ENCODE measurements at regions not wholly inside any gene's neighbourhood (a gene's known extent, or its start where the extent isn't known, plus 50 kb on each side); places are given as distances from the start of the nearest gene placed in this dataset.

GRCh38 chr1:198079432-198079951 lies 77.3 kb upstream of the NEK7 start (continued):
- peak; percentile 31 for TF ChIP-seq HDAC3 (IDR thresholded peaks at IDR 0.05; ENCODE audit: borderline replicate concordance, partially characterized antibody)
- no peak for TF ChIP-seq ZNF511 (CRISPR knock-in tag; IDR thresholded peaks at IDR 0.05)
- TF ChIP-seq POLR2H (tag; IDR thresholded peaks at IDR 0.05; ENCODE audit: low read depth): no peak
- peak; percentile 87 for TF ChIP-seq THRB (CRISPR knock-in tag; conservative IDR thresholded peaks at IDR 0.05)
- no peak for TF ChIP-seq ZZZ3 (IDR thresholded peaks at IDR 0.05)
- no peak for TF ChIP-seq PTBP1 (IDR thresholded peaks at IDR 0.05; ENCODE audit: low read depth, low read length)
- TF ChIP-seq U2AF1 (optimal IDR thresholded peaks at IDR 0.05; ENCODE audit: low read depth, low read length): no peak
- TF ChIP-seq AFF4 (CRISPR knock-in tag; IDR thresholded peaks at IDR 0.05): no peak
- TF ChIP-seq PATZ1 (CRISPR knock-in tag; IDR thresholded peaks at IDR 0.05; ENCODE audit: borderline replicate concordance): peak; percentile 88; the same call in 1 of the 2 replicates
- no peak for TF ChIP-seq ZBED1 (IDR thresholded peaks at IDR 0.05)
- no peak for TF ChIP-seq E2F5 (CRISPR knock-in tag; IDR thresholded peaks at IDR 0.05)
- TF ChIP-seq NR1H2 (CRISPR knock-in tag; IDR thresholded peaks at IDR 0.05): no peak
- TF ChIP-seq CCAR2 (IDR thresholded peaks at IDR 0.05; ENCODE audit: low read depth, low read length): no peak
- TF ChIP-seq ZNF175 (CRISPR knock-in tag; IDR thresholded peaks at IDR 0.05; ENCODE audit: low read depth): peak; percentile 98
- peak; percentile 38 for TF ChIP-seq FOSL1 (tag; conservative IDR thresholded peaks at IDR 0.05)
- no peak for TF ChIP-seq ZNF77 (CRISPR knock-in tag; IDR thresholded peaks at IDR 0.05)
- no peak for TF ChIP-seq FOXP4 (CRISPR knock-in tag; IDR thresholded peaks at IDR 0.05; ENCODE audit: borderline replicate concordance)
- peak; percentile 99 for TF ChIP-seq DMBX1 (CRISPR knock-in tag; IDR thresholded peaks at IDR 0.05; ENCODE audit: borderline replicate concordance)

All from K562 (cell line).